Panc1 (cell line): ENCODE measurements at regions not wholly inside any gene's neighbourhood (a gene's known extent, or its start where the extent isn't known, plus 50 kb on each side); places are given as distances from the start of the nearest gene placed in this dataset.

Experiments
- ATAC-seq: fragments of 200-7000 bp; cut with Tn5 transposase; 2 replicates; pipeline ENCODE4 v1.9.1; 2020; ENCODE audit warnings: mild to moderate bottlenecking, moderate library complexity
- BruUV-seq: library from RNA; stranded (reverse); fragments of 400-500 nt; replicated peaks from 2 replicates; lab custom pipeline; 2021; lab: Mats Ljungman, UMichigan
- CTCF ChIA-PET: fragments of 300-600 bp; sonication (Branson Sonifier 250); formaldehyde crosslinking; loops from one replicate; lab custom pipeline; 2022; ENCODE audit warnings: antibody characterized with exemption; lab: Charles Lee
- POLR2A ChIA-PET: fragments of 300-600 bp; sonication (Branson Sonifier 250); formaldehyde crosslinking; loops from one replicate; lab custom pipeline; 2022; ENCODE audit warnings: antibody characterized with exemption; lab: Charles Lee
- DNase-seq: peaks from one replicate; pipeline ENCODE4 v3.0.0-alpha.2; 2010; ENCODE audit warnings: low read depth, low spot score
- H3K27ac ChIP-seq: 2 replicates; pipeline ENCODE4 v1.5.1; 2011; ENCODE audit warnings: mild to moderate bottlenecking, low read length, inconsistent platforms
- H3K27me3 ChIP-seq: fragments of 200-500 bp; sonication (Bioruptor generic); 2 replicates; pipeline ENCODE4 v1.6.0; 2014; ENCODE audit warnings: low read length, inconsistent platforms; ENCODE audit not compliant: control insufficient read depth, insufficient read depth
- H3K36me3 ChIP-seq: fragments of 200-500 bp; sonication (Bioruptor generic); 2 replicates; pipeline ENCODE4 v1.5.1; 2014; ENCODE audit warnings: inconsistent platforms, mild to moderate bottlenecking, low read length, moderate library complexity; ENCODE audit not compliant: control insufficient read depth, insufficient read depth
- H3K4me1 ChIP-seq: 2 replicates; pipeline ENCODE4 v1.5.1; 2011; ENCODE audit warnings: inconsistent platforms, mild to moderate bottlenecking, low read length, moderate library complexity; ENCODE audit not compliant: control insufficient read depth, insufficient read depth
- H3K4me3 ChIP-seq, 2 experiments: 2 replicates each; pipeline ENCODE4 v1.5.1; 2011 to 2012; ENCODE audit warnings: low read depth in 2 of 2, low read length in 2 of 2, mild to moderate bottlenecking in 2 of 2, inconsistent platforms in 1 of 2, moderate library complexity in 1 of 2
- H3K9me3 ChIP-seq: fragments of 200-500 bp; sonication (Bioruptor generic); 2 replicates; pipeline ENCODE4 v1.5.1; 2014; ENCODE audit warnings: low read depth, mild to moderate bottlenecking, inconsistent platforms, low read length, moderate library complexity; ENCODE audit not compliant: control insufficient read depth, insufficient read depth
- POLR2AphosphoS5 ChIP-seq: IDR thresholded peaks from 2 replicates; pipeline ENCODE4 v1.6.1; 2012; ENCODE audit warnings: mild to moderate bottlenecking, low read depth, low read length, moderate library complexity
- REST ChIP-seq, 2 experiments: IDR thresholded peaks; 2 replicates each; pipeline ENCODE4 v1.6.1; 2011 to 2012; ENCODE audit warnings: low read depth in 2 of 2, control low read depth in 1 of 2, low read length in 1 of 2, mild to moderate bottlenecking in 1 of 2, moderate library complexity in 1 of 2; ENCODE audit not compliant: insufficient read depth in 1 of 2
- SIN3A ChIP-seq: IDR thresholded peaks from 2 replicates; pipeline ENCODE4 v1.6.1; 2012; ENCODE audit warnings: low read depth, mild to moderate bottlenecking, low read length, moderate library complexity, borderline replicate concordance; ENCODE audit not compliant: insufficient read depth
- TCF7L2 ChIP-seq: IDR thresholded peaks from 2 replicates; pipeline ENCODE4 v1.6.1; 2011; ENCODE audit warnings: mild to moderate bottlenecking, low read depth, low read length, inconsistent platforms
- in situ Hi-C: cut with HindIII; loops from 2 replicates; pipeline ENCODE4 v1.10.0; 2016; ENCODE audit warnings: low sequenced_read_pairs, low pct_unique_long_range_greater_than_20kb
- intact Hi-C: fragments of 100-400 bp; cut with micrococcal nuclease; formaldehyde crosslinking; loops from one replicate; pipeline ENCODE4 v1.10.0; 2022; ENCODE audit not compliant: unreplicated experiment
- TF ChIP-seq, protein P1 (sequence below): fragments of 450-650 bp; IDR thresholded peaks from 2 replicates; pipeline ENCODE4 v1.5.1; 2017; ENCODE audit warnings: mild to moderate bottlenecking

GRCh38 chr4:60389633-60390032, 810.5 kb upstream of the ADGRL3 start:
- DNase-seq (no peak), ATAC-seq (no peak)
- no peak overlapping the region for H3K4me3 ChIP-seq
- H3K36me3 ChIP-seq, result no peaks in the 10 kb centered on the region
- H3K27me3 ChIP-seq, result no peaks in the 10 kb centered on the region
- H3K9me3 ChIP-seq, result no peaks in the 10 kb centered on the region
- no peak for TF ChIP-seq SIN3A
- TF ChIP-seq, protein P1, sequence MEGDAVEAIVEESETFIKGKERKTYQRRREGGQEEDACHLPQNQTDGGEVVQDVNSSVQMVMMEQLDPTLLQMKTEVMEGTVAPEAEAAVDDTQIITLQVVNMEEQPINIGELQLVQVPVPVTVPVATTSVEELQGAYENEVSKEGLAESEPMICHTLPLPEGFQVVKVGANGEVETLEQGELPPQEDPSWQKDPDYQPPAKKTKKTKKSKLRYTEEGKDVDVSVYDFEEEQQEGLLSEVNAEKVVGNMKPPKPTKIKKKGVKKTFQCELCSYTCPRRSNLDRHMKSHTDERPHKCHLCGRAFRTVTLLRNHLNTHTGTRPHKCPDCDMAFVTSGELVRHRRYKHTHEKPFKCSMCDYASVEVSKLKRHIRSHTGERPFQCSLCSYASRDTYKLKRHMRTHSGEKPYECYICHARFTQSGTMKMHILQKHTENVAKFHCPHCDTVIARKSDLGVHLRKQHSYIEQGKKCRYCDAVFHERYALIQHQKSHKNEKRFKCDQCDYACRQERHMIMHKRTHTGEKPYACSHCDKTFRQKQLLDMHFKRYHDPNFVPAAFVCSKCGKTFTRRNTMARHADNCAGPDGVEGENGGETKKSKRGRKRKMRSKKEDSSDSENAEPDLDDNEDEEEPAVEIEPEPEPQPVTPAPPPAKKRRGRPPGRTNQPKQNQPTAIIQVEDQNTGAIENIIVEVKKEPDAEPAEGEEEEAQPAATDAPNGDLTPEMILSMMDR, result no peak
- no peak for TF ChIP-seq REST (IDR thresholded peaks at IDR 0.05; ENCODE audit: insufficient read depth in 1 of 2, low read depth in 2 of 2, low read length in 1 of 2)
- TF ChIP-seq TCF7L2, result no peak
- TF ChIP-seq POLR2AphosphoS5, result no peak
- BruUV-seq, result no TSS peak
- CTCF ChIA-PET, result no interaction called here
- no peak overlapping the region for H3K27ac ChIP-seq
- intact Hi-C loops, result no loop called here
- POLR2A ChIA-PET, result no interaction called here
- no peaks in the 10 kb centered on the region for H3K4me1 ChIP-seq
- in situ Hi-C loops, result no loop called here

DNA sequence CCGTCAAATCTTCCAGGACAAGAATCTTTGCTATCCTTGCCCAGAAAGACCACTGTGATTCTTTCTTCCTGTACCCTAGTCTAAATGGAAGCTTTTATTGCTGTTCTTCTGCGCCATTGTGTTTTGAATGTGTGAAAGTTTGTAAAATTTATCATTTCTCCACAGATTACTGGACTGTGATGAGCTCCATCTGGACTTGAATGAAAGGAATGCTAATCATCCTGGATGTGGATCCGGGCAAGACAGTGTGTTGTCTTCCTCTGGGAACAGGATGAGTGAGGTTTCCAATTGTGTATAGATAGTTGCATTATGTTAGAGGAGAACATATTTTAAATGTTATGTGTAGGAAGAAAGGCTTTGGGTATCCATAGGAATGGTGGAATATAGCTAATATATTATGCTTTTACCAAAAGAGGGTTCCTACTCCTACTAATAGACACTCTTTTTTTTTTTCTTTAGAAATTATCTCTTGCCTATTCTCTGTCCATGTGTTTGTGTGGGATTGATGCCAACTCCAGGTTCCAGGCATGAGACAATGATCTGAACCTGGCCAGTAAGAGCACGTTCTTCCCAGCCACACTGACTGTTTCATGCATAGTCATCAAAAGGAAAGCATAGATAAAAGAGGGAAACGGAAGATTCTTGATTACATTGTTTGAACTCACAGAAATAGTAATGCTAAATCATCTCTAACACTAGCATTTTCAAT, 803.6 kb upstream of the ADGRL3 start:
- POLR2A ChIA-PET, result interaction anchor here (0.6 kb wide), 1 partner anchor 368 kb away, joined by 7 read pairs; no protein-coding TSS in a partner anchor
- no peak for TF ChIP-seq SIN3A
- TF ChIP-seq POLR2AphosphoS5, result no peak
- TF ChIP-seq TCF7L2, result no peak
- TF ChIP-seq, protein P1, result no peak
- Histone ChIP-seq H3K36me3 (no peaks in the 10 kb centered on the region), H3K9me3 (no peaks in the 10 kb centered on the region), H3K4me1 (no peaks in the 10 kb centered on the region), H3K27me3 (no peaks in the 10 kb centered on the region), H3K27ac (no peak overlapping the region), H3K4me3 (no peak overlapping the region)
- in situ Hi-C loops (no loop called here), intact Hi-C loops (no loop called here)
- CTCF ChIA-PET, result no interaction called here
- ATAC-seq (no peak), DNase-seq (no peak)
- no TSS peak for BruUV-seq
